ENCODE measurements at regions not wholly inside any gene's neighbourhood (a gene's known extent, or its start where the extent isn't known, plus 50 kb on each side); places are given as distances from the start of the nearest gene placed in this dataset.
"Not testable (repeated sequence)": the region's sequence is repeated elsewhere in the genome, so short reads cannot be mapped to it uniquely, and the experiment has no call there.

- not testable (repeated sequence) for TF ChIP-seq CTCF, EP300, POLR2A (IDR thresholded peaks at IDR 0.05)
These were observed 1461.4 kb downstream of the FOXD4L5 start for GRCh38 chr9:63823375-63824201.

Measured in tibial nerve (tissue), 4 donors.